SK-N-SH (cell line): ENCODE measurements at regions not wholly inside any gene's neighbourhood (a gene's known extent, or its start where the extent isn't known, plus 50 kb on each side); places are given as distances from the start of the nearest gene placed in this dataset.

ENCODE experiments used
- CTCF ChIA-PET: fragments of 300-600, 350-600 bp; formaldehyde crosslinking; extraction: SDS; loops from one replicate; lab custom pipeline; 2021; lab: Yijun Ruan, JAX
- POLR2A ChIA-PET: fragments of 350-600 bp; sonication (Branson Sonifier 250); formaldehyde crosslinking; extraction: SDS; loops from one replicate; lab custom pipeline; 2020; ENCODE audit warnings: antibody characterized with exemption, inconsistent platforms; lab: Yijun Ruan, JAX
- DNase-seq: peaks from one replicate; pipeline ENCODE4 v3.0.0; 2012
- H2AFZ ChIP-seq: fragments of 200-600 bp; sonication (generic); 2 replicates; pipeline ENCODE4 v1.8.1; 2016; ENCODE audit warnings: antibody characterized with exemption, mild to moderate bottlenecking, low read depth
- H3F3A ChIP-seq: fragments of 200-600 bp; sonication (generic); replicated peaks from 2 replicates; pipeline ENCODE3; 2016; ENCODE audit warnings: antibody characterized with exemption, mild to moderate bottlenecking; ENCODE audit not compliant: insufficient read depth
- H3K27ac ChIP-seq, 2 experiments: fragments of 200-500 bp in 1 of 2; fragments of 200-600 bp in 1 of 2; sonication (Bioruptor generic) in 1 of 2; sonication (generic), shearing (Covaris generic) in 1 of 2; 2 replicates each; pipeline versions ENCODE4 v1.5.1 to v1.6.1; 2014 to 2016; ENCODE audit warnings: low read depth in 2 of 2, inconsistent platforms in 1 of 2, low read length in 1 of 2, mild to moderate bottlenecking in 1 of 2, mixed read lengths in 1 of 2
- H3K27me3 ChIP-seq: fragments of 200-600 bp; sonication (generic), shearing (Covaris generic); 2 replicates; pipeline ENCODE4 v1.6.1; 2016; ENCODE audit warnings: mixed run types; ENCODE audit not compliant: insufficient read depth
- H3K36me3 ChIP-seq, 2 experiments: fragments of 200-500 bp in 1 of 2; fragments of 200-600 bp in 1 of 2; sonication (Bioruptor generic) in 1 of 2; sonication (generic) in 1 of 2; replicated peaks in 1 of 2; 2 replicates each; pipeline versions ENCODE3 to v1.5.1; 2014 to 2016; ENCODE audit warnings: low read length in 1 of 2, mild to moderate bottlenecking in 1 of 2; ENCODE audit not compliant: insufficient read depth in 2 of 2, control insufficient read depth in 1 of 2
- H3K4me1 ChIP-seq, 2 experiments: fragments of 200-500 bp in 1 of 2; fragments of 200-600 bp in 1 of 2; sonication (Bioruptor generic) in 1 of 2; sonication (generic), shearing (Covaris generic) in 1 of 2; 2 replicates each; pipeline versions ENCODE4 v1.5.1 to v1.6.1; 2014 to 2016; ENCODE audit warnings: low read depth in 1 of 2, low read length in 1 of 2, mixed run types in 1 of 2; ENCODE audit not compliant: insufficient read depth in 2 of 2, control insufficient read depth in 1 of 2
- H3K4me2 ChIP-seq: fragments of 200-600 bp; sonication (generic), shearing (Covaris generic); 2 replicates; pipeline ENCODE4 v1.6.1; 2017; ENCODE audit warnings: mixed run types
- H3K4me3 ChIP-seq, 2 experiments: fragments of 200-500 bp in 1 of 2; fragments of 200-600 bp in 1 of 2; sonication (Bioruptor generic) in 1 of 2; sonication (generic), shearing (Covaris generic) in 1 of 2; 2 replicates each; pipeline versions ENCODE4 v1.5.1 to v1.8.1; 2014 to 2016; ENCODE audit warnings: low read depth in 2 of 2, inconsistent platforms in 1 of 2, low read length in 1 of 2, mild to moderate bottlenecking in 1 of 2, mixed read lengths in 1 of 2, moderate library complexity in 1 of 2
- H3K79me2 ChIP-seq: fragments of 200-600 bp; sonication (generic); 2 replicates; pipeline ENCODE4 v1.8.1; 2017; ENCODE audit warnings: mild to moderate bottlenecking; ENCODE audit not compliant: insufficient read depth
- H3K9ac ChIP-seq: fragments of 200-600 bp; sonication (generic); 2 replicates; pipeline ENCODE4 v1.6.1; 2017; ENCODE audit warnings: mixed run types
- H3K9me2 ChIP-seq: fragments of 200-600 bp; sonication (generic); 2 replicates; pipeline ENCODE4 v1.6.1; 2017; ENCODE audit warnings: mixed run types
- H3K9me3 ChIP-seq: fragments of 200-600 bp; sonication (generic); 2 replicates; pipeline ENCODE4 v1.6.1; 2017; ENCODE audit warnings: mixed run types, mild to moderate bottlenecking, moderate library complexity
- H4K20me1 ChIP-seq: fragments of 200-600 bp; sonication (generic); 2 replicates; pipeline ENCODE4 v1.6.1; 2017; ENCODE audit warnings: mild to moderate bottlenecking, mixed run types; ENCODE audit not compliant: insufficient read depth
- CHD2 ChIP-seq: fragments of 150-350 bp; IDR thresholded peaks from 2 replicates; pipeline ENCODE4 v1.6.1; 2018; ENCODE audit warnings: low read length; ENCODE audit not compliant: partially characterized antibody
- CTCF ChIP-seq: fragments of 200-600 bp; sonication (generic); IDR thresholded peaks from 2 replicates; pipeline ENCODE4 v1.6.1; 2017; ENCODE audit warnings: antibody characterized with exemption, mild to moderate bottlenecking, moderate library complexity
- EP300 ChIP-seq, 2 experiments: IDR thresholded peaks; 2 replicates each; pipeline versions ENCODE4 v1.4.0 to v1.6.1; 2012; ENCODE audit warnings: borderline replicate concordance in 1 of 2, low read depth in 1 of 2, low read length in 1 of 2
- EZH2phosphoT487 ChIP-seq: fragments of 200-600 bp; sonication (generic); IDR thresholded peaks from 2 replicates; pipeline ENCODE4 v1.6.1; 2017; ENCODE audit warnings: low read depth, mixed run types, mild to moderate bottlenecking, antibody characterized with exemption, moderate library complexity, borderline replicate concordance
- FOXJ3 ChIP-seq: sonication (generic); formaldehyde crosslinking; IDR thresholded peaks from 2 replicates; pipeline ENCODE4 v1.5.1; 2020; ENCODE audit warnings: mild to moderate bottlenecking, missing genetic modification reagents
- FOXM1 ChIP-seq: IDR thresholded peaks from 2 replicates; pipeline ENCODE4 v1.4.0; 2012; ENCODE audit warnings: low read depth, mild to moderate bottlenecking
- GABPA ChIP-seq: IDR thresholded peaks from 2 replicates; pipeline ENCODE4 v1.4.0; 2012; ENCODE audit warnings: low read depth, mild to moderate bottlenecking
- JUND ChIP-seq: IDR thresholded peaks from 2 replicates; pipeline ENCODE4 v1.4.0; 2012
- MXI1 ChIP-seq: IDR thresholded peaks from 2 replicates; pipeline ENCODE4 v1.6.1; 2012; ENCODE audit warnings: mild to moderate bottlenecking, low read depth, low read length, improper control_type of control experiment
- NFIC ChIP-seq: IDR thresholded peaks from 2 replicates; pipeline ENCODE4 v1.4.0; 2012; ENCODE audit warnings: borderline replicate concordance
- RAD21 ChIP-seq: IDR thresholded peaks from 2 replicates; pipeline ENCODE4 v1.6.1; 2012; ENCODE audit warnings: mild to moderate bottlenecking, low read length
- RCOR1 ChIP-seq: fragments of 150-350 bp; IDR thresholded peaks from 2 replicates; pipeline ENCODE4 v1.6.1; 2017; ENCODE audit warnings: antibody characterized with exemption, low read length
- REST ChIP-seq: IDR thresholded peaks from 2 replicates; pipeline ENCODE4 v1.6.1; 2012; ENCODE audit warnings: mild to moderate bottlenecking, low read depth, low read length, moderate library complexity
- RFX5 ChIP-seq: IDR thresholded peaks from 2 replicates; pipeline ENCODE4 v1.6.1; 2012; ENCODE audit warnings: mild to moderate bottlenecking, improper control_type of control experiment, low read length
- RXRA ChIP-seq: IDR thresholded peaks from 2 replicates; pipeline ENCODE4 v1.4.0; 2012; ENCODE audit warnings: low read depth, mild to moderate bottlenecking, borderline replicate concordance
- SMC3 ChIP-seq: IDR thresholded peaks from 2 replicates; pipeline ENCODE4 v1.6.1; 2012; ENCODE audit warnings: low read depth, low read length, improper control_type of control experiment
- TAF1 ChIP-seq: IDR thresholded peaks from 2 replicates; pipeline ENCODE4 v1.6.1; 2012; ENCODE audit warnings: low read depth, mild to moderate bottlenecking, low read length, moderate library complexity, borderline replicate concordance
- TCF12 ChIP-seq: IDR thresholded peaks from 2 replicates; pipeline ENCODE4 v1.4.0; 2012
- WGBS: methylation state at CpG from one replicate; pipeline ENCODE4 v1.1.6; 2017; ENCODE audit warnings: low lambda C conversion rate; 5-methylcytosine and 5-hydroxymethylcytosine counted together
- TF ChIP-seq, protein P1 (sequence below): IDR thresholded peaks from 2 replicates; pipeline ENCODE4 v1.4.0; 2012; ENCODE audit warnings: low read depth
- TF ChIP-seq, protein P2 (sequence below): IDR thresholded peaks from 2 replicates; pipeline ENCODE4 v1.4.0; 2012; ENCODE audit warnings: low read depth, borderline replicate concordance

DNA sequence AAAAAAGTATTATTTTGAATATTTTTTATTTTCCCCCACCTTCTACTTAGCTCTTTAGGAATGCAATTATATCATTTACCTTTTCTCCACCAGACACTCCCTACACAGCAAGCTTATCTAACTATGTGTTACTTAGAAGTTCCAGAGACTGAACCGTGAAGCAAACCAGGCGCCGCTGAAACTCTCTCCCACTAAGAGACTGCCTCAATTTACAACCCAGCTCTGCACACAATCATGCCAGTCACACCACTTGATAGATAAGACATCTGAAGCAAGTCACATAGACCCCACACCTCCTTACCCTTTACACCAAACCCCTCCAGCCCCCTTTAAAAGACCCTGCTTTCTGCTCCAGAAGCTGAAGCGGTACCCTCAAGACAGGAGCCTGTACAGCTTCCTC lies 245.5 kb downstream of the S1PR1 start:
- TF ChIP-seq CHD2: no peak
- TF ChIP-seq CTCF: no peak
- no peak for TF ChIP-seq RAD21
- no peak for TF ChIP-seq NFIC
- TF ChIP-seq TAF1: no peak
- no peak for TF ChIP-seq RCOR1
- no peak for TF ChIP-seq RXRA
- TF ChIP-seq, protein P1, sequence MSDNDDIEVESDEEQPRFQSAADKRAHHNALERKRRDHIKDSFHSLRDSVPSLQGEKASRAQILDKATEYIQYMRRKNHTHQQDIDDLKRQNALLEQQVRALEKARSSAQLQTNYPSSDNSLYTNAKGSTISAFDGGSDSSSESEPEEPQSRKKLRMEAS: no peak
- no peak for TF ChIP-seq EP300 (IDR thresholded peaks at IDR 0.05; ENCODE audit: borderline replicate concordance in 1 of 2, low read depth in 1 of 2, low read length in 1 of 2)
- no peak for TF ChIP-seq GABPA
- TF ChIP-seq, protein P2, sequence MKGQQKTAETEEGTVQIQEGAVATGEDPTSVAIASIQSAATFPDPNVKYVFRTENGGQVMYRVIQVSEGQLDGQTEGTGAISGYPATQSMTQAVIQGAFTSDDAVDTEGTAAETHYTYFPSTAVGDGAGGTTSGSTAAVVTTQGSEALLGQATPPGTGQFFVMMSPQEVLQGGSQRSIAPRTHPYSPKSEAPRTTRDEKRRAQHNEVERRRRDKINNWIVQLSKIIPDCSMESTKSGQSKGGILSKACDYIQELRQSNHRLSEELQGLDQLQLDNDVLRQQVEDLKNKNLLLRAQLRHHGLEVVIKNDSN: no peak
- TF ChIP-seq FOXM1: no peak
- no peak for TF ChIP-seq EZH2phosphoT487
- no peak for TF ChIP-seq MXI1
- TF ChIP-seq REST: no peak
- no peak for TF ChIP-seq SMC3
- TF ChIP-seq TCF12: no peak
- TF ChIP-seq FOXJ3 (CRISPR knock-in tag): no peak
- TF ChIP-seq JUND: no peak
- TF ChIP-seq RFX5: no peak
- Histone ChIP-seq H3F3A (no peaks in the 10 kb centered on the region), H3K27me3 (no peaks in the 10 kb centered on the region; the same call in 1 of the 2 replicates), H2AFZ (no peak overlapping the region), H4K20me1 (no peaks in the 10 kb centered on the region), H3K4me2 (no peak overlapping the region), H3K79me2 (no peaks in the 10 kb centered on the region), H3K4me3 (no peak overlapping the region), H3K9me2 (no peaks in the 10 kb centered on the region), H3K4me1 (peaks cover 0 to 24% of the 10 kb centered on the region in 2 experiments; a peak in 2 of 4 replicates), H3K9me3 (no peaks in the 10 kb centered on the region), H3K27ac (no peak overlapping the region), H3K9ac (no peak overlapping the region), H3K36me3 (no peaks in the 10 kb centered on the region)
- POLR2A ChIA-PET: no interaction called here
- CTCF ChIA-PET: interaction anchor here (1.4 to 6.3 kb wide), 2 partner anchors 8 to 41 kb away, joined by 4 to 63 read pairs; no protein-coding TSS in a partner anchor
- no peak for DNase-seq
- WGBS: 63% methylated on average over 4 of the region's 4 CpGs
